Activated naive CD4-positive, alpha-beta T cell treated with anti-CD3 and anti-CD28 coated beads for 36 hours (primary cell): ENCODE measurements at regions not wholly inside any gene's neighbourhood (a gene's known extent, or its start where the extent isn't known, plus 50 kb on each side); places are given as distances from the start of the nearest gene placed in this dataset.
A peak's percentile ranks its signal among the peaks of the same experiment; 100 is the strongest.

Experiments used
- CTCF ChIA-PET: fragments of 350-600 bp; sonication (Branson Sonifier 250); formaldehyde crosslinking; loops from one replicate; lab custom pipeline; 2021; ENCODE audit warnings: antibody characterized with exemption; lab: Charles Lee
- DNase-seq: peaks from one replicate; pipeline ENCODE4 v3.0.0-alpha.2; 2020
- H3K27ac Mint-ChIP-seq: one replicate; pipeline ENCODE4 v1.8.0; 2021; ENCODE audit warnings: mild to moderate bottlenecking, mixed read lengths
- H3K27me3 Mint-ChIP-seq: one replicate; pipeline ENCODE4 v1.8.0; 2021; ENCODE audit warnings: low read depth, mixed read lengths
- H3K36me3 Mint-ChIP-seq: one replicate; pipeline ENCODE4 v1.8.0; 2021; ENCODE audit warnings: low read depth, mixed read lengths
- H3K4me1 Mint-ChIP-seq: one replicate; pipeline ENCODE4 v1.8.0; 2021; ENCODE audit warnings: low read depth, mixed read lengths
- H3K4me3 Mint-ChIP-seq: one replicate; pipeline ENCODE4 v1.8.0; 2021; ENCODE audit warnings: mild to moderate bottlenecking, moderate library complexity, mixed read lengths
- H3K9me3 Mint-ChIP-seq: one replicate; pipeline ENCODE4 v1.8.0; 2021; ENCODE audit warnings: mixed read lengths
- intact Hi-C: fragments of 100-400 bp; cut with micrococcal nuclease; formaldehyde crosslinking; loops from one replicate; pipeline ENCODE4 v1.15.1; 2023

- H3K9me3 Mint-ChIP-seq, result no peaks in the 10 kb centered on the region
- CTCF ChIA-PET, result interaction anchor here (0.5 kb wide), 1 partner anchor 150 kb away, joined by 3 read pairs; no protein-coding TSS in a partner anchor
- peaks cover 45% of the 10 kb centered on the region for H3K4me1 Mint-ChIP-seq
- no peaks in the 10 kb centered on the region for H3K27me3 Mint-ChIP-seq
- no peak overlapping the region for H3K4me3 Mint-ChIP-seq
- no peaks in the 10 kb centered on the region for H3K36me3 Mint-ChIP-seq
- DNase-seq, result no peak
- intact Hi-C loops, result loop anchor here (10.0 kb wide), 2 partner anchors 537 to 857 kb away; no protein-coding TSS in a partner anchor
- H3K27ac Mint-ChIP-seq, result no peak overlapping the region
Measured at GRCh38 chr12:93247313-93247991, 130.3 kb upstream of the NUDT4 start.

- no peak for DNase-seq
- H3K9me3 Mint-ChIP-seq, result peaks cover 13% of the 10 kb centered on the region
- H3K27ac Mint-ChIP-seq, result no peak overlapping the region
- H3K36me3 Mint-ChIP-seq, result peaks cover 7% of the 10 kb centered on the region
- H3K4me1 Mint-ChIP-seq, result peaks cover 16% of the 10 kb centered on the region
- H3K4me3 Mint-ChIP-seq, result no peak overlapping the region
- intact Hi-C loops, result no loop called here
- no peaks in the 10 kb centered on the region for H3K27me3 Mint-ChIP-seq
- CTCF ChIA-PET, result no interaction called here
Measured at GRCh38 chr12:93252221-93252620, 125.5 kb upstream of the NUDT4 start.

GRCh38 chr12:93254911-93255310, 122.8 kb upstream of the NUDT4 start:
- CTCF ChIA-PET, result no interaction called here
- peaks cover 7% of the 10 kb centered on the region for H3K36me3 Mint-ChIP-seq
- no peaks in the 10 kb centered on the region for H3K27me3 Mint-ChIP-seq
- peaks cover 13% of the 10 kb centered on the region for H3K9me3 Mint-ChIP-seq
- no peak overlapping the region for H3K27ac Mint-ChIP-seq
- intact Hi-C loops, result no loop called here
- peaks cover under 1% of the 10 kb centered on the region for H3K4me1 Mint-ChIP-seq
- no peak for DNase-seq
- H3K4me3 Mint-ChIP-seq, result no peak overlapping the region

GRCh38 chr12:93256256-93256969, 121.3 kb upstream of the NUDT4 start:
- CTCF ChIA-PET, result no interaction called here
- H3K9me3 Mint-ChIP-seq, result peaks cover 13% of the 10 kb centered on the region
- peaks cover 7% of the 10 kb centered on the region for H3K36me3 Mint-ChIP-seq
- DNase-seq, result no peak
- peaks cover 3% of the 10 kb centered on the region for H3K27me3 Mint-ChIP-seq
- no peak overlapping the region for H3K4me3 Mint-ChIP-seq
- H3K4me1 Mint-ChIP-seq, result no peaks in the 10 kb centered on the region
- no peak overlapping the region for H3K27ac Mint-ChIP-seq
- intact Hi-C loops, result no loop called here

- DNase-seq, result no peak
- peaks cover 3% of the 10 kb centered on the region for H3K27me3 Mint-ChIP-seq
- H3K4me3 Mint-ChIP-seq, result no peak overlapping the region
- CTCF ChIA-PET, result interaction anchor here (1.0 kb wide), 1 partner anchor 17 kb away, joined by 5 read pairs; no protein-coding TSS in a partner anchor
- intact Hi-C loops, result no loop called here
- H3K27ac Mint-ChIP-seq, result no peak overlapping the region
- H3K4me1 Mint-ChIP-seq, result no peaks in the 10 kb centered on the region
- H3K36me3 Mint-ChIP-seq, result no peaks in the 10 kb centered on the region
- no peaks in the 10 kb centered on the region for H3K9me3 Mint-ChIP-seq
Measured at GRCh38 chr12:93261505-93262094, 116.1 kb upstream of the NUDT4 start.

GRCh38 chr12:93272997-93273396, 104.7 kb upstream of the NUDT4 start:
- CTCF ChIA-PET, result no interaction called here
- H3K27me3 Mint-ChIP-seq, result no peaks in the 10 kb centered on the region

GRCh38 chr12:93273834-93274564, 103.7 kb upstream of the NUDT4 start:
- H3K4me3 Mint-ChIP-seq, result peak overlapping the region; percentile 9
- CTCF ChIA-PET, result interaction anchor here (0.9 kb wide), 1 partner anchor 20 kb away, joined by 3 read pairs; no protein-coding TSS in a partner anchor
- H3K27ac Mint-ChIP-seq, result no peak overlapping the region
- DNase-seq, result no peak
- intact Hi-C loops, result no loop called here
- no peaks in the 10 kb centered on the region for H3K36me3 Mint-ChIP-seq
- H3K27me3 Mint-ChIP-seq, result no peaks in the 10 kb centered on the region
- H3K9me3 Mint-ChIP-seq, result peaks cover 3% of the 10 kb centered on the region
- H3K4me1 Mint-ChIP-seq, result peaks cover 11% of the 10 kb centered on the region

More at GRCh38 chr12:93272997-93273396, 104.7 kb upstream of the NUDT4 start:
- no peaks in the 10 kb centered on the region for H3K36me3 Mint-ChIP-seq
- H3K9me3 Mint-ChIP-seq, result peaks cover 6% of the 10 kb centered on the region
- intact Hi-C loops, result no loop called here
- H3K27ac Mint-ChIP-seq, result no peak overlapping the region
- H3K4me1 Mint-ChIP-seq, result peaks cover 11% of the 10 kb centered on the region
- DNase-seq, result no peak
- H3K4me3 Mint-ChIP-seq, result no peak overlapping the region

GRCh38 chr12:93274937-93275336, 102.8 kb upstream of the NUDT4 start:
- no peaks in the 10 kb centered on the region for H3K27me3 Mint-ChIP-seq
- CTCF ChIA-PET, result no interaction called here
- DNase-seq, result no peak
- H3K9me3 Mint-ChIP-seq, result peaks cover 3% of the 10 kb centered on the region
- peaks cover 11% of the 10 kb centered on the region for H3K4me1 Mint-ChIP-seq
- no peaks in the 10 kb centered on the region for H3K36me3 Mint-ChIP-seq
- no peak overlapping the region for H3K27ac Mint-ChIP-seq
- intact Hi-C loops, result no loop called here
- H3K4me3 Mint-ChIP-seq, result no peak overlapping the region

GRCh38 chr12:93275589-93275988, 102.1 kb upstream of the NUDT4 start:
- intact Hi-C loops, result no loop called here
- H3K27me3 Mint-ChIP-seq, result no peaks in the 10 kb centered on the region

GRCh38 chr12:93279565-93280412, 97.9 kb upstream of the NUDT4 start:
- CTCF ChIA-PET, result no interaction called here
- intact Hi-C loops, result loop anchor here (5.0 kb wide), 1 partner anchor 182 kb away; no protein-coding TSS in a partner anchor
- no peaks in the 10 kb centered on the region for H3K4me1 Mint-ChIP-seq
- H3K4me3 Mint-ChIP-seq, result no peak overlapping the region
- no peaks in the 10 kb centered on the region for H3K36me3 Mint-ChIP-seq
- no peaks in the 10 kb centered on the region for H3K9me3 Mint-ChIP-seq
- no peak overlapping the region for H3K27ac Mint-ChIP-seq
- H3K27me3 Mint-ChIP-seq, result no peaks in the 10 kb centered on the region
- no peak for DNase-seq

More at GRCh38 chr12:93275589-93275988, 102.1 kb upstream of the NUDT4 start:
- no peak for DNase-seq
- H3K4me1 Mint-ChIP-seq, result peaks cover 11% of the 10 kb centered on the region
- no peaks in the 10 kb centered on the region for H3K36me3 Mint-ChIP-seq
- H3K27ac Mint-ChIP-seq, result no peak overlapping the region
- CTCF ChIA-PET, result no interaction called here
- H3K4me3 Mint-ChIP-seq, result no peak overlapping the region
- H3K9me3 Mint-ChIP-seq, result peaks cover 3% of the 10 kb centered on the region

GRCh38 chr12:93287149-93287548, 90.6 kb upstream of the NUDT4 start:
- CTCF ChIA-PET, result no interaction called here
- Mint-ChIP-seq H3K27ac (no peak overlapping the region), H3K9me3 (no peaks in the 10 kb centered on the region), H3K4me3 (no peak overlapping the region), H3K27me3 (no peaks in the 10 kb centered on the region), H3K36me3 (no peaks in the 10 kb centered on the region), H3K4me1 (no peaks in the 10 kb centered on the region)
- no peak for DNase-seq
- intact Hi-C loops, result no loop called here
